Panc1 (cell line): ENCODE measurements at regions not wholly inside any gene's neighbourhood (a gene's known extent, or its start where the extent isn't known, plus 50 kb on each side); places are given as distances from the start of the nearest gene placed in this dataset.

ENCODE experiments used
- POLR2AphosphoS5 ChIP-seq: IDR thresholded peaks from 2 replicates; pipeline ENCODE4 v1.6.1; 2012; ENCODE audit warnings: mild to moderate bottlenecking, low read depth, low read length, moderate library complexity
- TCF7L2 ChIP-seq: IDR thresholded peaks from 2 replicates; pipeline ENCODE4 v1.6.1; 2011; ENCODE audit warnings: mild to moderate bottlenecking, low read depth, low read length, inconsistent platforms
- TF ChIP-seq, protein P1 (sequence below): fragments of 450-650 bp; IDR thresholded peaks from 2 replicates; pipeline ENCODE4 v1.5.1; 2017; ENCODE audit warnings: mild to moderate bottlenecking

DNA sequence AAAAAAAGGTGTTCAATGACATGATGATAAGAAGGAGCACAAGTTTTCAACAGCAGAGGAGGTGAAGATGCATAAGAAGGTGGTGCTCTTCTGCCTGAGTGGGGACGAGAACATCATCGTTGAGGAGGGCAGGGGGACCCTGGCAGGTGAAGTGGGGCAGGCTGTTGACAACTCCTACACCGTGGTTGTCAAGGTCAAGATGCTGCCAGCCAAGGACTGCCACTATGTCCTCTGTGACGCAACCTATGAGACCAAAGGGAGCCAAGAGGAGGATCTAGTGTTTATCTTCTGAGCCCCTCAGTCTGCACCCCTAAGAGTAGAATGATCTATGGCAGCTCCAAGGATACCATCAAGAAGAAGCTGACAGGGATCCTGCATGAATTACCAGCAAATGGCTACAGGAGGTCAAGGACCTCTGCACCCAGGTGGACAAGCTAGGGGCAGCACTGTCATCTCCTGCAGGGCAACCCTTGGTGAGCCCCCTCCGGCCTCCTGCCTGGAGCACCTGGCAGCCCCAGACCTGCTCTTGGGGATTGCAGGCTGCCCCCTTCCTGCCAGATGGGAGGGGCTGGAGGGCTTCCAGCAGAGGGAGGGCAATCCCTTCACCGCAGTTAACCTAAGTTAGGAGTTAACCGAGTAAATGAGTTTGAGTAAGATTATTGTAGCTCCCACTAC lies 80.5 kb downstream of the ZNF281 start:
- TF ChIP-seq, protein P1, sequence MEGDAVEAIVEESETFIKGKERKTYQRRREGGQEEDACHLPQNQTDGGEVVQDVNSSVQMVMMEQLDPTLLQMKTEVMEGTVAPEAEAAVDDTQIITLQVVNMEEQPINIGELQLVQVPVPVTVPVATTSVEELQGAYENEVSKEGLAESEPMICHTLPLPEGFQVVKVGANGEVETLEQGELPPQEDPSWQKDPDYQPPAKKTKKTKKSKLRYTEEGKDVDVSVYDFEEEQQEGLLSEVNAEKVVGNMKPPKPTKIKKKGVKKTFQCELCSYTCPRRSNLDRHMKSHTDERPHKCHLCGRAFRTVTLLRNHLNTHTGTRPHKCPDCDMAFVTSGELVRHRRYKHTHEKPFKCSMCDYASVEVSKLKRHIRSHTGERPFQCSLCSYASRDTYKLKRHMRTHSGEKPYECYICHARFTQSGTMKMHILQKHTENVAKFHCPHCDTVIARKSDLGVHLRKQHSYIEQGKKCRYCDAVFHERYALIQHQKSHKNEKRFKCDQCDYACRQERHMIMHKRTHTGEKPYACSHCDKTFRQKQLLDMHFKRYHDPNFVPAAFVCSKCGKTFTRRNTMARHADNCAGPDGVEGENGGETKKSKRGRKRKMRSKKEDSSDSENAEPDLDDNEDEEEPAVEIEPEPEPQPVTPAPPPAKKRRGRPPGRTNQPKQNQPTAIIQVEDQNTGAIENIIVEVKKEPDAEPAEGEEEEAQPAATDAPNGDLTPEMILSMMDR: no peak
- TF ChIP-seq TCF7L2: no peak
- TF ChIP-seq POLR2AphosphoS5: no peak
